ENCODE measurements at regions not wholly inside any gene's neighbourhood (a gene's known extent, or its start where the extent isn't known, plus 50 kb on each side); places are given as distances from the start of the nearest gene placed in this dataset.

- no peak for DNase-seq (ENCODE audit: low read depth)
- H3K4me3 ChIP-seq (ENCODE audit: low read length) = no peak overlapping the region
- no peak for TF ChIP-seq CTCF (conservative IDR thresholded peaks at IDR 0.05; ENCODE audit: low read depth, low read length)
Observed at GRCh38 chr2:9762164-9762563, 81.1 kb upstream of the TAF1B start.

GRCh38 chr2:9762941-9763340 lies 80.3 kb upstream of the TAF1B start:
- no peak overlapping the region for H3K4me3 ChIP-seq (ENCODE audit: low read length)
- DNase-seq (ENCODE audit: low read depth) = no peak
- TF ChIP-seq CTCF (conservative IDR thresholded peaks at IDR 0.05; ENCODE audit: low read depth, low read length) = no peak

GRCh38 chr2:9763356-9764152 lies 79.7 kb upstream of the TAF1B start:
- H3K4me3 ChIP-seq (ENCODE audit: low read length) = no peak overlapping the region
- DNase-seq (ENCODE audit: low read depth) = no peak
- no peak for TF ChIP-seq CTCF (conservative IDR thresholded peaks at IDR 0.05; ENCODE audit: low read depth, low read length)

- DNase-seq (ENCODE audit: low read depth) = no peak
- H3K4me3 ChIP-seq (ENCODE audit: low read length) = no peak overlapping the region
- no peak for TF ChIP-seq CTCF (conservative IDR thresholded peaks at IDR 0.05; ENCODE audit: low read depth, low read length)
Observed at GRCh38 chr2:9764153-9764778, 79.0 kb upstream of the TAF1B start.

- no peak for DNase-seq (ENCODE audit: low read depth)
- peak; percentile 24 for TF ChIP-seq CTCF (conservative IDR thresholded peaks at IDR 0.05; ENCODE audit: low read depth, low read length)
- no peak overlapping the region for H3K4me3 ChIP-seq (ENCODE audit: low read length)
Observed at GRCh38 chr2:9765611-9766531, 77.4 kb upstream of the TAF1B start.

- H3K4me3 ChIP-seq (ENCODE audit: low read length) = no peak overlapping the region
- no peak for DNase-seq (ENCODE audit: low read depth)
- no peak for TF ChIP-seq CTCF (conservative IDR thresholded peaks at IDR 0.05; ENCODE audit: low read depth, low read length)
Observed at GRCh38 chr2:9767656-9768281, 75.5 kb upstream of the TAF1B start.
